Epithelial cell of esophagus (primary cell): ENCODE measurements at regions not wholly inside any gene's neighbourhood (a gene's known extent, or its start where the extent isn't known, plus 50 kb on each side); places are given as distances from the start of the nearest gene placed in this dataset.

Experiments
- DNase-seq: peaks from one replicate; pipeline ENCODE4 v3.0.0; 2010; ENCODE audit warnings: low read depth
- H3K4me3 ChIP-seq: 2 replicates; pipeline ENCODE4 v1.5.1; 2011; ENCODE audit warnings: mild to moderate bottlenecking, low read length, control low read depth
- CTCF ChIP-seq: IDR thresholded peaks from 2 replicates; pipeline ENCODE4 v1.5.1; 2011; ENCODE audit warnings: low read depth, mild to moderate bottlenecking, low read length, control low read depth, inconsistent platforms; ENCODE audit not compliant: insufficient read depth; ENCODE audit errors: missing control alignments

GRCh38 chr11:29318134-29318845 lies 698.5 kb downstream of the KCNA4 start:
- no peak for TF ChIP-seq CTCF
- no peak overlapping the region for H3K4me3 ChIP-seq
- peak; percentile 36 for DNase-seq

GRCh38 chr11:29317694-29318093 lies 699.1 kb downstream of the KCNA4 start:
- DNase-seq = no peak
- H3K4me3 ChIP-seq = no peak overlapping the region
- TF ChIP-seq CTCF = no peak

- no peak for TF ChIP-seq CTCF
- no peak for DNase-seq
- H3K4me3 ChIP-seq = no peak overlapping the region
Measured at GRCh38 chr11:29315275-29315674, 701.6 kb downstream of the KCNA4 start.

GRCh38 chr11:29314211-29314610 lies 702.6 kb downstream of the KCNA4 start:
- TF ChIP-seq CTCF = no peak

GRCh38 chr11:29312812-29313211 lies 704.0 kb downstream of the KCNA4 start:
- TF ChIP-seq CTCF = no peak
- peak; percentile 89 for DNase-seq
- no peak overlapping the region for H3K4me3 ChIP-seq

More at GRCh38 chr11:29314211-29314610, 702.6 kb downstream of the KCNA4 start:
- no peak for DNase-seq
- no peak overlapping the region for H3K4me3 ChIP-seq

GRCh38 chr11:29310725-29311342 lies 706.0 kb downstream of the KCNA4 start:
- DNase-seq = peak; percentile 84
- TF ChIP-seq CTCF = no peak

More at GRCh38 chr11:29310725-29311342, 706.0 kb downstream of the KCNA4 start:
- no peak overlapping the region for H3K4me3 ChIP-seq
